Esophagus muscularis mucosa (tissue), 4 donors: ENCODE measurements at regions not wholly inside any gene's neighbourhood (a gene's known extent, or its start where the extent isn't known, plus 50 kb on each side); places are given as distances from the start of the nearest gene placed in this dataset.

Experiments
- EP300 ChIP-seq: sonication (generic); formaldehyde crosslinking; IDR thresholded peaks from one replicate; pipeline ENCODE4 v1.6.1; 2017; ENCODE audit warnings: antibody characterized with exemption
- POLR2A ChIP-seq: fragments of 450-650 bp; IDR thresholded peaks from one replicate; pipeline ENCODE4 v1.6.1; 2017; ENCODE audit warnings: antibody characterized with exemption, moderate library complexity, mild to moderate bottlenecking, low read depth
- POLR2AphosphoS5 ChIP-seq, 2 donors: sonication (generic); formaldehyde crosslinking; IDR thresholded peaks; one replicate each; pipeline ENCODE4 v1.6.1; 2017; ENCODE audit warnings: antibody characterized with exemption in 2 of 2
- TF ChIP-seq, protein P1 (sequence below), 3 experiments: fragments of 200-600 bp in 2 of 3; fragments of 450-650 bp in 1 of 3; sonication (generic) in 2 of 3; IDR thresholded peaks; one replicate each; pipeline ENCODE4 v1.5.1; 2017 to 2019; ENCODE audit warnings: antibody characterized with exemption in 3 of 3, mild to moderate bottlenecking in 2 of 3, moderate library complexity in 1 of 3

DNA sequence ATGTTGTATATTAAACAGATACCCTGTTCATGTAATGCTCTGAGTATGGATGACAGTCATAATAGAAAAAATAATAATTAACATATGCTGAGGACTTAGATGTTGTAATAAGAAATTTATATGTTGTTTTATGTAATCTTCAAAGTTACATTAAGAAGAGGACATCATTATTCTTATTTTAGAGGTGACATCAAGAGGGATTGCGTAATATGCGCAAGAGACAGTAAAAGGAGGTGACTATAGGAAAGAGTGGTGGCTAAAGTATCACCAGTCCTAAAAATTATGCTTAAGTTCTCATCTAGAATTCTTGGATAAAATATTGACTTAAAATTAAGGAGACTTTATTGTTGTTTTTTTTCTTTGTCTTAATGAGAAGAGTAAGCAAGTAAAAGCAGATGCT is 323.9 kb downstream of the KCNC2 start:
- TF ChIP-seq POLR2A (no peak), POLR2AphosphoS5 (IDR thresholded peaks at IDR 0.05) (no peak), EP300 (no peak)
- TF ChIP-seq, protein P1, sequence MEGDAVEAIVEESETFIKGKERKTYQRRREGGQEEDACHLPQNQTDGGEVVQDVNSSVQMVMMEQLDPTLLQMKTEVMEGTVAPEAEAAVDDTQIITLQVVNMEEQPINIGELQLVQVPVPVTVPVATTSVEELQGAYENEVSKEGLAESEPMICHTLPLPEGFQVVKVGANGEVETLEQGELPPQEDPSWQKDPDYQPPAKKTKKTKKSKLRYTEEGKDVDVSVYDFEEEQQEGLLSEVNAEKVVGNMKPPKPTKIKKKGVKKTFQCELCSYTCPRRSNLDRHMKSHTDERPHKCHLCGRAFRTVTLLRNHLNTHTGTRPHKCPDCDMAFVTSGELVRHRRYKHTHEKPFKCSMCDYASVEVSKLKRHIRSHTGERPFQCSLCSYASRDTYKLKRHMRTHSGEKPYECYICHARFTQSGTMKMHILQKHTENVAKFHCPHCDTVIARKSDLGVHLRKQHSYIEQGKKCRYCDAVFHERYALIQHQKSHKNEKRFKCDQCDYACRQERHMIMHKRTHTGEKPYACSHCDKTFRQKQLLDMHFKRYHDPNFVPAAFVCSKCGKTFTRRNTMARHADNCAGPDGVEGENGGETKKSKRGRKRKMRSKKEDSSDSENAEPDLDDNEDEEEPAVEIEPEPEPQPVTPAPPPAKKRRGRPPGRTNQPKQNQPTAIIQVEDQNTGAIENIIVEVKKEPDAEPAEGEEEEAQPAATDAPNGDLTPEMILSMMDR (IDR thresholded peaks at IDR 0.05) = no peak
